ENCODE measurements at regions not wholly inside any gene's neighbourhood (a gene's known extent, or its start where the extent isn't known, plus 50 kb on each side); places are given as distances from the start of the nearest gene placed in this dataset.
A peak's percentile ranks its signal among the peaks of the same experiment; 100 is the strongest.

GRCh38 chr18:41170346-41170745 is 784.7 kb upstream of the PIK3C3 start:
- BruUV-seq (replicated peaks) = no TSS peak
- Histone ChIP-seq H4K20me1 (replicated peaks; ENCODE audit: control insufficient read depth, extremely low read depth, insufficient read depth, low read length) (no peaks in the 10 kb centered on the region), H3K79me2 (ENCODE audit: control insufficient read depth, insufficient read depth, low read length) (no peaks in the 10 kb centered on the region), H3K36me3 (ENCODE audit: control insufficient read depth in 2 of 2, extremely low read depth in 1 of 2, insufficient read depth in 2 of 2, low read length in 2 of 2) (no peaks in the 10 kb centered on the region), H2AFZ (ENCODE audit: low read depth, low read length) (no peak overlapping the region), H3K9ac (replicated peaks; ENCODE audit: extremely low read depth, insufficient read depth, low read length) (no peak overlapping the region), H3K4me2 (ENCODE audit: insufficient read depth, low read length) (no peak overlapping the region), H3K27ac (ENCODE audit: insufficient read depth, low read depth, low read length) (no peak overlapping the region), H3K27me3 (ENCODE audit: control insufficient read depth in 2 of 2, insufficient read depth in 2 of 2, low read length in 2 of 2) (no peaks in the 10 kb centered on the region), H3K9me3 (replicated peaks; ENCODE audit: control insufficient read depth, insufficient read depth, low read length) (no peaks in the 10 kb centered on the region), H3K4me1 (ENCODE audit: control insufficient read depth, extremely low read depth, insufficient read depth, low read length) (no peaks in the 10 kb centered on the region), H3K9me1 (replicated peaks; ENCODE audit: control insufficient read depth, extremely low read depth, insufficient read depth, low read length) (no peaks in the 10 kb centered on the region), H3K4me3 (replicated peaks in 1 of 3; ENCODE audit: insufficient read depth in 1 of 3, low read depth in 1 of 3, low read length in 3 of 3) (no peak overlapping the region)
- dilution Hi-C loops (cut with MboI; ENCODE audit: extremely low pct_ligation_motif_present, low sequenced_read_pairs) (no loop called here), intact Hi-C loops (cut with micrococcal nuclease) (no loop called here)
- peak; percentile 60 for DNase-seq (ENCODE audit: low read depth, low spot score)
- ChIA-PET POLR2A (no interaction called here), CTCF (no interaction called here)
- TF ChIP-seq MAX (IDR thresholded peaks at IDR 0.05; ENCODE audit: insufficient read depth, insufficient read length) (no peak), FOS (IDR thresholded peaks at IDR 0.05; ENCODE audit: borderline replicate concordance, insufficient read depth, low read length) (peak; percentile 32)
- no peak for FAIRE-seq

GRCh38 chr18:41165625-41166024 is 789.4 kb upstream of the PIK3C3 start:
- Histone ChIP-seq H3K9me3 (replicated peaks; ENCODE audit: control insufficient read depth, insufficient read depth, low read length) (no peaks in the 10 kb centered on the region), H3K9ac (replicated peaks; ENCODE audit: extremely low read depth, insufficient read depth, low read length) (no peak overlapping the region), H3K79me2 (ENCODE audit: control insufficient read depth, insufficient read depth, low read length) (no peaks in the 10 kb centered on the region), H4K20me1 (replicated peaks; ENCODE audit: control insufficient read depth, extremely low read depth, insufficient read depth, low read length) (no peaks in the 10 kb centered on the region), H3K4me1 (ENCODE audit: control insufficient read depth, extremely low read depth, insufficient read depth, low read length) (no peaks in the 10 kb centered on the region), H2AFZ (ENCODE audit: low read depth, low read length) (no peak overlapping the region), H3K4me2 (ENCODE audit: insufficient read depth, low read length) (no peak overlapping the region), H3K27ac (ENCODE audit: insufficient read depth, low read depth, low read length) (no peak overlapping the region), H3K4me3 (replicated peaks in 1 of 3; ENCODE audit: insufficient read depth in 1 of 3, low read depth in 1 of 3, low read length in 3 of 3) (no peak overlapping the region), H3K36me3 (ENCODE audit: control insufficient read depth in 2 of 2, extremely low read depth in 1 of 2, insufficient read depth in 2 of 2, low read length in 2 of 2) (no peaks in the 10 kb centered on the region), H3K27me3 (ENCODE audit: control insufficient read depth in 2 of 2, insufficient read depth in 2 of 2, low read length in 2 of 2) (no peaks in the 10 kb centered on the region), H3K9me1 (replicated peaks; ENCODE audit: control insufficient read depth, extremely low read depth, insufficient read depth, low read length) (no peaks in the 10 kb centered on the region)
- TF ChIP-seq EZH2 (IDR thresholded peaks at IDR 0.05; ENCODE audit: borderline replicate concordance, low read depth, low read length, severe bottlenecking) = no peak
- no peak for TF ChIP-seq FOS (IDR thresholded peaks at IDR 0.05; ENCODE audit: borderline replicate concordance, insufficient read depth, low read length)
- no peak for DNase-seq (ENCODE audit: low read depth, low spot score)
- BruUV-seq (replicated peaks) = no TSS peak
- dilution Hi-C loops (cut with MboI; ENCODE audit: extremely low pct_ligation_motif_present, low sequenced_read_pairs) (no loop called here), intact Hi-C loops (cut with micrococcal nuclease) (no loop called here)
- ChIA-PET POLR2A (no interaction called here), CTCF (no interaction called here)
- FAIRE-seq = no peak

Data from endothelial cell of umbilical vein (primary cell).